ENCODE measurements at regions not wholly inside any gene's neighbourhood (a gene's known extent, or its start where the extent isn't known, plus 50 kb on each side); places are given as distances from the start of the nearest gene placed in this dataset.

DNA sequence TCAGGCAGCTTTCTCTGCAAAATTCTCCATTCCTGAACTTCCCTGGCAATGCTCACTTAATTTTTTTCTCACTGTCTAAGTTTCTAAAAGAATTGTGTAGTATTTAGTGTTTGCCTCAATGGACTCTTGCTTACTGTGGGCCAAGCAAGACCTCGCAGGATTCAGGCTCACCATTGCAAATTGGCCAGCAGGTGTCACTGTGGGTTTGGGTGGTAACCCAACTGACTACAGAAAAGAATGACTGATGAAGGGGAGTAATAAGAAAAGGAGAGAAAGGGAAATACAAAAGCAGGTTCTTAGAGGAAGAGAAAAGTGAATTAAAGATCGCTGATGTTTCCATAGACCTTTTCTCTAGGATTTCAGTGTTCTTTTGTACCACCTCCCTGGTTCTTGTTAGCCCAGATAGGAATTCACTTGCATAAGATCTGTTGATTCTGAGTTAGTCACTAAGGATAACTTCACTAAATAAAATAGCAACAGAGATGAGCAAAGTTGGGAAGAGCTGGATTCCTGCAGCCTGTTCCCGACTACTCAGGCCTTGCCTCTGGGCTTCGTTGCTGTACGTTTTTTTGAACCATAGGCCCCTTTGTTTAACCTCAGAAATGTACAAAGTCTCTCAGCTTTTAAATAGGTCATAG is 386.5 kb upstream of the DDHD1 start:
- peak; percentile 28 for DNase-seq

DNA sequence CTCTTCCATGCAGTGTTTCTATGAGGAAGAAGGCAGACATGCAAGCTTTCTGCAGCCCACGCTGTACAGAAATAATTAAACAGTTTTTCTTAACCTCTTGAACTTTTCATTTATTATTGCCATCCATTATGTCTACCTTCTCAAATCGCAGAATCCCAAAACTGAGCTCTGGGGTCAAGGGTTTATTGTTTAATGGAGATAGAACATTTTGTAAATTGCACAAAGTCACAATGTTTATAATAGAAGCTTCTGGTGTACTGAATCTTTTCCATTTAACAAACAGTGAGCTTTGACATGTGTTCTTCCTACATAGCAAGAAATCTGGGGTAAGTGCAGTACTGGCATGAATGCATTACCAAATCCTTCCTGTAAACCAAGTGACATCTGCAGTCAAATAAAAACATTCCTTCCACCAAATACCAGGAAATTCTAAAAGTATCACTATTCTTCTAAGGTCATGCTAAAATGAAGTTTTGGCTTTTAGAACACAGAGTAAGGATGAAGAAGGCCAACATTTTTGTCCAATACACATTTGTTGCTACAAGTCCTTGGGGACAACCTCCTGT is 385.3 kb upstream of the DDHD1 start:
- DNase-seq = no peak

DNA sequence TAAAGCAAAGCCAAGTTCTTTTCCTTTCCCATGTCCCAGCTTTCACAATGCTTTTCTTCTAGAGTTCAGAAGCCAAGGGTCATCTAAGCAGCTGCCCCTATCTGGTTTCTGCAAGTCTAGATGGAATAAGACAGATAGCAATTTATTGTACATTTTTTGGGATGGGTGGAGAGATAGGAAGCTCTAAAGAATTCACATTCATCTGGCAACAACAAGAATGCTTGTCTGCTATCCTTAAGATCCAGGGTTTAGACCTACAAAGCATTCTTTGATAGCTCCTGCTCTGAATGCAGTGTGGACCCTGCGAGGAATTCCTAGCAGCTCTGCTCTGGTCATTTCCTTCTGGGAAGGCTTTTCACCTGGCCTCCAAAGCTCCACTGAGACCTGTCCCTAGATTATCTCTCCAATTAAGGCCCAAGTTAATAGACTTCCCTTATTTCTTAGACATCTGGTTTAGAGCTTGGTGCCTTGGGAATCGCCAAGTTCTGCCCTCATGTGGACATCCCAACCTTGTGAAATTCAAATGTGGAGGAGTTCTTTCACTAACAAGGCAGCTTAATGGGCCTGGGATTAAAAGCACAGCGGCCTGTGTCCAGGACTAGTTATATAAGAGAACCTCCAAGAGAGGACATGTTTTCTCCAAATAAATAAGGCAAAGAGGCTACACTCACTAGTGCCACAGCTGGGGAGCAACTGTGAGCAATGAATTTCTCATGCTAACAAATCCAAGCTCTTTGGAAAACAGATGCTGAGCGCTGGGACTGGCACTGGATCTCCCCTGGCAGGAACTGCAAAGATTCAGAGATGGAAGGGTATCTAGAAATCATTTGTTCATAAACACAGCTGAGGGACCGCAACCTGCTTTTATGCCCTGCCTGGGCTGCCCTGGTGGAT is 384.5 kb upstream of the DDHD1 start:
- no peak for DNase-seq

DNA sequence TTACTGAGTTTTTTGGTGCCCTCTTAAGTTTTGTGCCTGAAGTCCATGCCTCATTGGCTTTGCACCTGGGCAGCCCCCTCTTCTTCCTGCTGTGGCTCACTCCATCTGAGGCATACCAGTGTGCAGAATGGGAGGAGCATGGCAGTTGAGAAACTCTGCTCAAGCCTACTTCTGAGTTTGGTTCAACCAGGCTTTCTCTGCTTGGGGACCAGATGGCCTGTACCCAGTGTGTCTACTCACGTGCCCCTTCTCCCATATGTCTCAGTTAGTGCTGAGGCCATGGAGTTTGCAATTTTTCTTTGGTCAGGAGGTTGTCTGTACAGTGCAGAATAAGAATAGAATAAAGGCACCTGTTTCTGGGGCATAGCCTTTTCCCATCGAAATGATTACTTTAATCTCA is 383.3 kb upstream of the DDHD1 start:
- no peak for DNase-seq

DNA sequence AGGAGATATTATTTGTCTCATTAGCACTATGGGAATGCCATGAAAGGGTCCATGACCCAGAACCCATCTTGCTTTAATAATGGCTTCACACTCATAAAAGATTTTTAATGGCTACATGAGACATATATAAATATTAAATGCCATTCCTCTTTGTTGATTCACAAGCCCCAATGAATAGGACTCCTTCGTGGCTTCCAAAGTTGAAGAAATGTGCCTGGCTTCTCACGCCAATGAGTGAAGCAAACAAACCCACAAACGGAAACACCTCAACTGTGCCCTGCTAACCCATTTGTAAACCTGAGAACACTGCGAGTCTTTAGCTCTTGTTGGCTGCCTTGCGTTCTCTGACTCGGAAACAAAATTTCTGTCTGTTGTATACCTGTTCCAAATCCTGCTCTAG is 381.7 kb upstream of the DDHD1 start:
- DNase-seq = no peak

DNA sequence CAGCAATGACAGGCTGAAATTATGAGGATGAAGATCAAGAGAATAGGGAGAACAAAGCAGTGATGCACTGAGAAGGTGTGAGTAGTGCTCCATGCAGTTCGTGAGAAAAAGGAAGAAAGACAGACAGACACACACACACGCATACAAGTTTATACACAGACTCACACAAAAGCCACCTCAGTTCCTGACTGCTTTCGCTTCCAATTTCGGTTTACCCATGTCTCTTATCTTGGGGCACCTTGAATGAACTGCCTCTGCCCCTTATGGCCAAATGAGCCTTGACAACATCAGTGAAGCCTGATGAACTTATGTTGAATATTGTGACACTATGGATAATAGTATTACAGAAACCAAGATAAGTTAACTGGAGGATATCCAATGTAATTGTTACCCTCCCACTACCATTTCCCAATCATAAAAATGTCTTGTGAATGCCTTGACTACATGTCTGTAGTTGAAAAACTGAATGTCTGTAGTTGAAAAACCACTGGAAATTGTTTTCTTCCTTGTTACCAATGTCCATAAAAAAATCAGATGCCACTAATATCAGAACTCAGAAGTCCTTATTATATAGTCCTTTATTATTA is 380.4 kb upstream of the DDHD1 start:
- no peak for DNase-seq

DNA sequence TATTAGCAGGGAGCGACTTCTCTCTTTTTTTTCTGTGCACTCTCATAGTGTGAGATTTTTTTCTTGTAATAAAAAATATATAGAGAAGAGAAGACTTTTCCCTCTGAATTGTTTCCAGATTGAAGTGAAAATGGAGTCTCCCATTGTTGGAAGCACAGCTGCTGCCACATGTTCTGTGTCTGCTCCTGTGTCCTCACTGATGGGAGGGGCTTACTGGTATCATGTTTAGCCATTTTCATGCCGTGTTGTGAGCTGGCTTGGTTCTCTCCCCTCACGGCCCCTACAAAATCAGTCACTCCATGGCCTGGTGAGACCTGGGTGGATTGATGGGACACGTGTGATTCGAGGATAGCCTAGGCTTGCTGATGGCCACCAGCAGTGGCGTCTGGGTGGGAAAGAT is 379.7 kb upstream of the DDHD1 start:
- DNase-seq = no peak

DNA sequence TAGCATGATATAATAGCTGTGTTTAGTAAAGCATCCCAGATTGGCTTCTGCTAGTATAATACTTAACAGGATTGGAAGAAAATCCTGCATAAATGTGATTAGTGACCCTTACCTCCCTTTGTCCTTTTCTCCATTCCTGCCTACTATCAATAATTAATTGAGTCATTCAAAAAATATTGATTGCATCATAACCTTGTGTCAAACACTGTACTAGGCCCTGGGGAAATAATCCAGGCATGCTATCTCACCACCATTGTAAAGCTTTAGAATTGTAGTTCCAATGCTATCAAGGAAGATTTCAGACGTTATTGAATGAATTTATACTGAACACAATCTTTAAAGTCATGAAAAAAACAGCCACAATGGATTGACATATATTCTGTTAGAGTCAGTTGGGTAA is 378.6 kb upstream of the DDHD1 start:
- no peak for DNase-seq

DNA sequence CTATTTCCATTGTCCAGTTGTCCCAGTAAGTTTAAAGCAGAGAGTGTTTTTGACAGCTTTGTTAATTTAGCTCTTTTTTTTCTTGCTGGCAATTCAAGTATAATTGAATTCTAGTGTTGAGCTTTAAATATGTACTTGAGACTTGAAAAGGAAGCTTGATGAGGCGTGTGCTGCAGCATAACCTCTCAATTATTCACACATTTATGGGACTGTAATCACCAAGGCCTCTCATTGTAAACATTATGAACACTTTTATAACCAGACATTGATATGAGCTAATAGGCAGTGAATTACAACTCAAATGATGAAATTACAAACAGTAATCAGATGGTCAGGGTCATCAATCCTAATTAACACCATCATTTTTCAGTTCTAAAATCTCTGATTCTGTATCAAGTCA is 378.0 kb upstream of the DDHD1 start:
- no peak for DNase-seq

DNA sequence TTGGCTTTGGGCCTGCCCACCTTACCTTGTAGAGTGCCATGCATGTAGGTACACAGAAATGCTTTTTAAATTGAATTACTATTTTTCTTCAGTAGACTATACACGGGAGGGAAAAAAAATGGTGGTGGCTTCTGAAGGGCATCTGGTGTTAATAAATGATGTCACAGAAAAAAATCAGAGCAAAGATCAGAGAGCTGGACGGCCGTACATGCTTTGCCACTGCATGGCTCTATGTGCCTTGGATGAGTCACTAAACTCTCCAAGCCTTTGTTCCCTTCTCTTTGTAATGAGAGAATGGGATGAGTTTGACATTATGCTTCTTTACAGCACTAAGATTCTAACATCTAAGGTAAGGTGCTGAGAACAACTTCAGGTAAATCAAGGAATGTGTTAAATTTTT is 376.4 kb upstream of the DDHD1 start:
- no peak for DNase-seq

DNA sequence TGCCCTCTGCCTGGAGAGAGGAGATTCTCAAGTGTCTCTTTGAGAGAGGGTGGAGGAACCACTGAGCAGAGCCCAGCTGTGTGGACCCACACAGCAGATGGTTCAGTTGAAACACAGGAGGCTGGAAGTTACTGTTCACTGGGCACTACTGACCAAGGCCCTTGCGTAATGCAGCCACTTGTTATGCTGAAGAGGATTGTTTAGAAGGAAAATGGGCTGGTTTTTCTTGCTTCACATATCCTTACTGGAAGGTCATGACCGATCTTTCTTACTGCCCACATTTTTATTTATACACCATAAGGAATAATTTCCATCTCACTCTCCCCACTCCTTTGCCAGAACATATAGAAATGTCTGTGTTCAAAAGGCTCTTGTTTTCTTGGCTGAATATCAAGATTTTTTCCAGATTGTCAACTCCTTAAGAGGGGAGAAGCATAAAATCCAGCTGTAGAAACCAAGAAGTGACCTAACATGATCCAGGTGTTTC is 375.1 kb upstream of the DDHD1 start:
- no peak for DNase-seq

DNA sequence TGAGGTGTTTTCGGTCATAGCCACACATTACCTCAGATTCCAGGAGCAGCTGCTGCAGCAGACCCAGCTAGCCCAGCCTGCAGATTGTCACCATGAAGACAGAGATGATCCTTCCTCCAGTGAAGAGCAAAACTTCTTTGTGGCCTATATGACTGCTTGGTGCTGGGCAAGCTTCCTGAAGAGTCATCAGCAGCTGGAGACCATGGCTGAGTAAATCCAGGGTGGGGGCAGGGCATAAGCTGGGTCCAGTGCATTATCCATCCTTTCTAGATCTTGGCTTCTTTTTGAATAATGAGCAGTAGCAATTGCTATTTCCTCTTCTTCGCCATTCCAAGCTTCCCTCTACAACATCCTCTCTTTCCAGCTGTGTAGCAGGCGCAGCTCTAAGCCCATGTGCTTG is 373.1 kb upstream of the DDHD1 start:
- DNase-seq = no peak

DNA sequence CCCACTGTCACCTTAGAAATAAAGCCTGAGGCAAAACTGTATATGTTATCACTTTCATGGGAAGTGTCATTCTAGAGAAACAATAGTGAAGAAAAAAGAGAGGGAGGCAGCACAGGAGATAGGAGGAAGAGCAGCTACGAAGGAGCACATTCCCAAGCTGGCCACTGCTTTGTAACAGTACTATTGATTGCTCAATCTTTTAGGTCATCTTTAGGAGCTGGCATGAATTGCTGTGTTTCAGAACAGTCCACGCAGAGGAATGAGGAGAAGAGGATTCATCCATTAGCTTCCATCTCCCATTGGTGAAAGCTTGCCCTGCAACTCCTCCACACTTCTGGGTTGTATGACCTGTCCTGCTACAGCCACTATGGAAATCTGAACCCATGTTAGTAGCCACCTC is 372.5 kb upstream of the DDHD1 start:
- no peak for DNase-seq

DNA sequence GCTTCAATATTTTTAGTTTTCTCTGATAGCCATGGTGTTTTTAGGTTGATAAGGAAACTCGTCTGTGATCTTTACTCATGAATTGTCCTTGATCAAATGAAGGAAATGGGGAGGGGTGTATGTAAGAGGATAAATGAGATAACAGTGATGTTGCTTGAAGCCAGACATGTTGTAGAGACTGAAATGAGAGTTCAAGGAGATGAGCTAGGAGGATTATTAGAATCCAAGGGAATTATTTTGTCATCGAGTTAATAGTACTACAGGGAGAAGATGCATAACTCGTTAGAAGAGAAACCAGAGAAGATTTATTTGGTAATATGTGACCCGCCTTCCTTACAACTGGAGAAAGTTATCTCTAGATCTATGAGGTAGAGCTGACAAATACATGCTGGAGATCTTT is 371.3 kb upstream of the DDHD1 start:
- DNase-seq = no peak

DNA sequence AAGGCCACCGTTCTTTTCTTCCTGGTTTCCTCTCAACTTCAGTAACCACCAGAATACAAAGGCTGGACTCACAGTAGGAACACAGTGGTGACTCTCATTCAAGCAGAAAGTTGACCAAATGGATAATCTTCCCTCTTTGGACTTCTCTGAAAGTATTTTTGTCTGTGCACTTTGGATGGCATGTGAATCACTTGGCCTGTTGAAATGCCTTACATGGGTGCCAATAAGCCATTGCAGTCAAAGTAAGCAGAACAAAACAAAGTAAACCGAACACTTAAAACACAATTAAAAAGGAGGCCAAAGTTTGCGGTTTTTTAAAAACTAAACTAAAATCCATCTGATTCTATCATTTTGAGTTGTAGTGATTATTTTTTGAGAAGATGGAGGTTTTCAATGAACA is 370.1 kb upstream of the DDHD1 start:
- DNase-seq = no peak

DNA sequence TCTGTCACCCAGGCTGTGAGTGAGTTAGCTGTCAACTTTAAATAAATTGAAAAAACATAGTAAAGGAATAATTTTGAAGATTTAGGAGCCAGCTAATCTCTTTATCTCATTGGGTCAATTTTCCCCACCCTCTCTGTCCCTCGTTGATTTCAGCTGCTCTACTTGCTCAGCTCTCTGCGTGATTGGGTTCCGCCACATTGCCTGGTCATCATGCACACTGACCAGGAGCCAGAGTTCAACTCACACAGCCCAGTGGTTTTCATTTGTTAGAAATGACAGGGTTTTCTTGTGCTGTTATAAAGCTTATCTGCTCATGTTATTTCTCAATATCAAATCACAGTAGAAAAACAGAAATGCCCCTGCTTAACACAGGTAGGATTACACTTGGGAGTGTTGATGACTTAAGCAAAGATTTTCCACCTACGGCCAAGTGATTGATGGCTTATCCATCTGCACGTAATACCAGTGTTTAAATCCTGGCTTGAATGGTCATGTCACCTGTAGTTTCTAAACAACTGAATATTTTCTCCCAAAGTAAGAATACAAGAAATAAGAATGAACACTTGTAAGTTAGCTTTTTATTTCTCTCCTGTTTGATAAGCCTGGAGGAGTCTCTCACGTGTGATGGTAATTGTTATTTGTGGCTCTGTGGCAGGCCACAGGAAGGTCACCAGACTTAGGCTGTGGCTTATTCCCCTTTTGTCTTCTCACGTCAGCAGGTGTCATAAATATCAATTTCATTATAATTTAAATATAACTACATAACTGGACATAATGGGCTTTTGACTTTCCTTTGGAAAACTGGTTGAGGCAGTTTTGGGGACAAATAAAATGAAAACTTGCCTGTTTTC is 367.2 kb upstream of the DDHD1 start:
- DNase-seq = no peak

DNA sequence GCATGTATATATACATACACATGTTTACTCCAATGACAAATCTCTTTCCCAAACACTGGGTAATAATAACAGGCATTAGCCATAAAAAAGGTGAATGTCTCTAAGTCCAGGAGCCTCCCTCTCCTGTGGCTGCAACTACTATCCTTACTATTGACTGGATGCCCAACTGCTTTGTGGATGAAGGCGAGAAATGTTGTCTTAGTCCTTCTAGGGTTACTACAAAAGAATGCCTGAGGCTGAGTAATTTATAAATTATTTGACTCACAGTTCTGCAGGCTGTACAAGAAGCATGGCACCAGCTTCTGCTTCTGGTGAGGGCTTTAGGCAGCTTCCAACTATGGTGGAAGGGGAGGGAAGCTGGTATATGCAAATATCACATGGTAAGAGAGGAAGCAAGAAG is 366.0 kb upstream of the DDHD1 start:
- no peak for DNase-seq

DNA sequence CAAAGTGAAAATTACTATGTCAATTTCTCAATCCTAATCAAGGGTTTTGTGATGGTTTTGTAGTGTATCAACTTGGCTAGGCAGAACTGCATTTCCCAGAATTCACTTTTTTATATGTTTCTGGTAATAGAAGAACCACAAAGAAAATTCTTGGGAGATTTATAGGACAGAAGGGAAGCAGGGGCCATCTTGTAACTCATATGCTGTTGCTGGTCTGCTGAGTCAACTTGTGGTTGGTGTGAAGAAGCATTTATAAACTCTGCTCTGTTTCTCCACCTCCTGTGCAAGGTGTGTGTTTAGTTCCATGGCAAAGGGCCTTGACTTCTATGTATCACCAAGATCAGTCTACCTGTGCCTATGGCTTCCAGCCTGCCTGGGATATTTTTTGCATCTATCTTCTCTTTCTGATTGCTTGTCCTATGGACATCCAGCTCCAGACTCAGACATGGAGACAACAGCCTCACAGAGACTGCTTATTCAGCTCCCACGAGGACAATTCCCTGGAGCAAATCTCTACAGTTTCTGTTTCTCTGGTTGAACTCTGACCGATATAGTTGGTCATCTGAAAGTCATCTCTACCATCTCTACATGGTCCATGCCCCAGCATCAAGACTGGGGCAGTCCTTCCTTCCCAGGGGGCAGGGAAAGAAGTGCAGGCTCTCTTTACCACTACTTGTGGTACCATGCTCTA is 364.3 kb upstream of the DDHD1 start:
- DNase-seq = no peak

DNA sequence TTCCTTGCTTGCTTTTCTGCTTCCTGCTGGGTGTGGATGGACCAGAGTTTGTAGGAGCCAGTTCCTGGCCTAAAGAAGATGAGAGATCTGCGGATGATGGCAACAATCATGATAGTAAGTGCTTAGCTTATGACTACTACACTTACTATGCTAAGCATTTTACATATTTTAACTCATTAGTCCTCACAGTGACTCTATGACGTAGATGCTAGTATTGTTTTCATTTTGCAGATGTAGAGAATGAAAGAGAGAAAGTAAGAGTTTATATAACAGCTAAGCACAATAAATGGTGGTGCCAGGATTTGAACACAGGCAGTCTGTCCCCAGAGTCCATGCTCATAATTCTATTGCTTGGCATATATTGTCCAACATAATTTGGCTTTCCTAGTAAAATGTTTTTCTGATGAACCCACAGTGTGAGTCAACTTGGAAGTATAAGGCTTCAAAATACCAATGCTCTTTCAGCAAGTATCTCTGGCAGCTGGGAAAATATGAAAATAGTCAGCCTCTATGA is 363.2 kb upstream of the DDHD1 start:
- DNase-seq = no peak

DNA sequence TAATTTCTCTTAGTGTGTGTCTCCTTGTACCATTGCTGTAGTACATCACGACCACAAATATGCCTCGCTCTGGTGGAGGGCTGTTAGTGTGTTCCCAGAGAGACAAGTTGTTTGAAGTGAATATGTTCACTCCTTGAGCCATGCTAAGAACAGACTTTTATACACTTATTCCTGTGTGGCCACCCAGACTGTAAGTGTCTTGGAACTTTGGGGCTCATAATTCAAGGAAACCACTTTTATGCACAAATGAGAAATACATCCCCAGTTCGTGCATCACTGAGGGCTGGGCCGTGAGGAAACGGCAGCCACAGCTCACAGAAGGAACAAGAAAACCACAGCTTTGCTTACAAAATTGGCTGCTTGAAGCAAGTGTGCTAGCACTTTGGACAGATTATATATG is 362.2 kb upstream of the DDHD1 start:
- DNase-seq = no peak

DNA sequence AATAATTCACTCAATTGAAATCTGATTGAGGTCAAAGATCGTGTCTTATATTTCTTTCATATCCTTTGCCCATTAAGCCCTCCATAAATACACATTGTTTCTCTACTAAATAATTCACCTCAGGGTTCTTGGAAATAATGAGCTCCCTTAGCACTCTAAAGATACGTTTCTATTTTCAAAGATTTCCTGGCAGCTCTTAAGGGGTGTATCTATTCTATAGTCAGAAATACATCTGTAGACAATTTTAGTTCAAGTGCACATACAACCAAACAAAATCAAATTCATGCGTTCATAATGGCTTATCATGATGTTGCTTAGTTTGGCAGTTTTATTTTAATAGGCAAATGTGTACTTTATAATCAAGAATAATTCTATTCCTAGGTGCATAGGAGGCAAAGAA is 361.1 kb upstream of the DDHD1 start:
- no peak for DNase-seq
